ENCODE measurements at regions not wholly inside any gene's neighbourhood (a gene's known extent, or its start where the extent isn't known, plus 50 kb on each side); places are given as distances from the start of the nearest gene placed in this dataset.

GRCh38 chr1:209375671-209376365, 207.7 kb upstream of the CAMK1G start:
- TF ChIP-seq, protein P1, sequence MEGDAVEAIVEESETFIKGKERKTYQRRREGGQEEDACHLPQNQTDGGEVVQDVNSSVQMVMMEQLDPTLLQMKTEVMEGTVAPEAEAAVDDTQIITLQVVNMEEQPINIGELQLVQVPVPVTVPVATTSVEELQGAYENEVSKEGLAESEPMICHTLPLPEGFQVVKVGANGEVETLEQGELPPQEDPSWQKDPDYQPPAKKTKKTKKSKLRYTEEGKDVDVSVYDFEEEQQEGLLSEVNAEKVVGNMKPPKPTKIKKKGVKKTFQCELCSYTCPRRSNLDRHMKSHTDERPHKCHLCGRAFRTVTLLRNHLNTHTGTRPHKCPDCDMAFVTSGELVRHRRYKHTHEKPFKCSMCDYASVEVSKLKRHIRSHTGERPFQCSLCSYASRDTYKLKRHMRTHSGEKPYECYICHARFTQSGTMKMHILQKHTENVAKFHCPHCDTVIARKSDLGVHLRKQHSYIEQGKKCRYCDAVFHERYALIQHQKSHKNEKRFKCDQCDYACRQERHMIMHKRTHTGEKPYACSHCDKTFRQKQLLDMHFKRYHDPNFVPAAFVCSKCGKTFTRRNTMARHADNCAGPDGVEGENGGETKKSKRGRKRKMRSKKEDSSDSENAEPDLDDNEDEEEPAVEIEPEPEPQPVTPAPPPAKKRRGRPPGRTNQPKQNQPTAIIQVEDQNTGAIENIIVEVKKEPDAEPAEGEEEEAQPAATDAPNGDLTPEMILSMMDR (IDR thresholded peaks at IDR 0.05; ENCODE audit: insufficient read depth, low read depth, low read length) = no peak
- TF ChIP-seq EZH2 (IDR thresholded peaks at IDR 0.05; ENCODE audit: insufficient read depth, low read length) = no peak
